ENCODE measurements at regions not wholly inside any gene's neighbourhood (a gene's known extent, or its start where the extent isn't known, plus 50 kb on each side); places are given as distances from the start of the nearest gene placed in this dataset.

DNA sequence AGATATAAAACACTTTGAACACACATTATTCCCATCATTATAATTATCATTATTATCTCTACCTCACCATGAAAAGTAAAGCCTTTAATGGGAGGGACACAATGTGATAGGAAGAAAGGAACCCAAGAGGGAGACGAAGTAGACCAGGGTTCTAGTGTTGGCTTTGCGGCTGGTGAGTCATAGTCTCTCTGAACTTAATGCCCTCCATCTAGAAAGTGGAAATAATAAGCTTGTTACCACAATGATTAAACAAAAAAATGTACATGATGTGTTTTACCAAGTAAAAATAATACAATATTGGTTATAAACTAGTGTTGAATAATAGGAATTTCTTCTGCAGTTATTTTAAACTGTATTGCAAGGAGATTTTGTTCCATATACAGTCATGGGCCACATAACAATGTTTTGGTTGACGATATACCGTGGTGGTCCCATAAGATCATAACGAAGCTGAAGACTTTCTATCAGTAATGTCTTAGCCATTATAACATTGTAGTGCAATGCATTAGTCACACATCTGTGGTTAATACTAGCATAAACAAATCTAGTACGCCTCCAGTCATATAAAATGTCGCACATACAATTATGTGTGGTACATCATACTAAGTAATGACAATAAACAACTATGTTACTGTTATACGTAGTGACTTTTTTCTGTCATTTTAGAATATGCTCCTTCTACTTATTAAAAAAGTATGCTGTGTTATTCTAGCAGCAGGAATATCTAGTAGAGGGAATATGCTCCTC lies 450.6 kb upstream of the SORCS1 start:
- DNase-seq (ENCODE audit: low spot score), result peak; percentile 6

DNA sequence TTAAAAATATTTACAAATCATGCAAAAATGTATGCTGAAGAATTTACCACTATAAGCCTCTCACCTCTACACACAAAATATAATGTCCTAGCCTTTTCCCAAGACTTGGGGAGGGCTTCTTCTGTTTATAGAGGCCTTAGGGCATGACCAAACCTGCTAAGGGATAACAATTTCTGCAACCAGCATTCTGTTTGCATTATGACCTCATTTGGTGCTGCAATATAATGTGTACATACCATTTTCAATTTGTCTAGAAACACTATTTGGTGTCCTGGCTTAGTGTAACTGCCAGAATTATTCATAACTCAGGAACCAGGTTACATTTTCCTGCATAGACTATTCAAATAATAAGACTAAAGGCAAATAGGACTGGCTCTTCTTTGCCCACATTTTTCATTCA lies 446.6 kb upstream of the SORCS1 start:
- DNase-seq (ENCODE audit: low spot score), result no peak

DNA sequence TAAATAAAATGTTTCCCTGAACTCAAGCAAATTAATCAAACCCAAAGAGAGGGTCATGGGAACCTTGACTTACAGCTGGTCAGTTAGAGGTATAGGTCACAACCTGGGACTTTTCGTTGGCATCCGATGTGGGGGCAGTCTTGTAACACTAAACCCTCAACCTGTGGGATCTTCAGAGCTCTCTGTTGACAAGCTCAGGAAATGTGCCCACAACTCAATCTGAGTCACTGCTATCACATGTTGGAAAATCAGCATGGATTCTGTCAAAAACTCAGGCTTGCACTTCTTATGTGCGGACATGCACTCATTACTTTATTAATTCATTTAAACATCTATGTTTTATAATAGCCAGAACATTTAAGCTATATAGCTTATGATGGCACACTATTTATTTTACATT lies 424.6 kb upstream of the SORCS1 start:
- no peak for DNase-seq (ENCODE audit: low spot score)

GRCh38 chr10:107585630-107586029 lies 421.1 kb upstream of the SORCS1 start:
- no peak for DNase-seq (ENCODE audit: low spot score)

- DNase-seq (ENCODE audit: low spot score), result no peak
Observed at GRCh38 chr10:107583974-107584373, 419.5 kb upstream of the SORCS1 start.

DNA sequence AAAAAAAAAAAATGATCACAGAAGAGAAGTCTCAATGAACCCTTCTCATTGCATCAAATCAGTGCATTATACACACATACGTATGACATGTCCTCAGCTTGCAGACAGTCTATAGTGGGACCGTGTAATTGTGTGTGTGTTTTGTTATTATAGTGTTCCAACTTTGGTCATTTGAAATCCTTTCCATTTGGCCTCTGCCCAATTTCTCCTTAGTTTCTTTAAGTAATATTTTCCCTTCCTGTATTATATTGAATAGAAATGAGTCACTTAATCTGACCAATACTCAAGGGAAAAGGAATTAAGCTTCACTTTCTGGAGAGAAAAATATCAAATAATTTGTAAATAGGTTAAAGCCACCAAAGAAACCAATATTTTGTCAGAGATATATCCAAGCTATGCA lies 415.5 kb upstream of the SORCS1 start:
- DNase-seq (ENCODE audit: low spot score), result no peak

GRCh38 chr10:107577221-107577620 lies 412.7 kb upstream of the SORCS1 start:
- DNase-seq (ENCODE audit: low spot score), result no peak

GRCh38 chr10:107576746-107577145 lies 412.2 kb upstream of the SORCS1 start:
- peak; percentile 30 for DNase-seq (ENCODE audit: low spot score)

DNA sequence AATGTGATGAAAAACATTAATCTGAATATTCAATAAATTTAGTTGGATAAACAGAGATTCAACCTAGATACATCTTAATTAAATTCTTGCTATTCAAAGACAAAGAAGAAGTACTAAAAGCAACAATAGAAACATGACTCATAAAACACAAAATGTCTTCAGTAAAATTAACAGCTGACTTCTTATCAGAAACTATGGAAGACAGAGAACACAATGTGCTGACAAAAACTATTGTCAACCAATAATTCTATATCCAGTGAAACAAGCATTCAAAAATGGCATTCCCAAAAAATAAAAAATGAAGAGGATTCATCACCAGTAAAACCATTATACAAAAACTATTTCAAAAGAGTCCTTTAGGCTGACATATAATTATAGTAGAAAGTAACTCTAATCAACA lies 400.5 kb upstream of the SORCS1 start:
- DNase-seq (ENCODE audit: low spot score), result no peak

- peak; percentile 18 for DNase-seq (ENCODE audit: low spot score)
Observed at GRCh38 chr10:107561136-107561650, 396.7 kb upstream of the SORCS1 start.

- DNase-seq (ENCODE audit: low spot score), result no peak
Observed at GRCh38 chr10:107557916-107558315, 393.4 kb upstream of the SORCS1 start.

GRCh38 chr10:107554333-107554732 lies 389.8 kb upstream of the SORCS1 start:
- DNase-seq (ENCODE audit: low spot score), result no peak

- DNase-seq (ENCODE audit: low spot score), result peak; percentile 32
Observed at GRCh38 chr10:107553470-107553869, 389.0 kb upstream of the SORCS1 start.

- no peak for DNase-seq (ENCODE audit: low spot score)
Observed at GRCh38 chr10:107552963-107553362, 388.5 kb upstream of the SORCS1 start.

GRCh38 chr10:107548301-107548700 lies 383.8 kb upstream of the SORCS1 start:
- no peak for DNase-seq (ENCODE audit: low spot score)

DNA sequence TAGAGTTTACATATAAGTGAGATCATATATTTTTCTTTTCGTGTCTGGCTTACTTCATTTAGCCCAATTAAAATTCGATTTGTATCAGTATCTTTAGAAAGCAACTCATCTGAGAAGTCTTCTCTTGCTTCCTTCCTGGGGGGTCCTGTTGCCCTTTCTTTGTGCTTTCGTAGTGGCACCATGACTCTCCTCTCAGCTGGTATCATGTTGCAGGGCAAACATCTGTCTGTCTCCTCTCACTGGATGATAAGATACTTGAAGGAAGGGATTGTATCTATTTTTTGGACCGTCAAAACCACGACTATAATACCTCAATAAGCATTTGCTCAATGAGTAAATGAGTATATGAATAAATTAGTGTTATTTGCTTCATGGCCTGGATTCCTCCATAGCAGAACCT lies 382.5 kb upstream of the SORCS1 start:
- no peak for DNase-seq (ENCODE audit: low spot score)

DNA sequence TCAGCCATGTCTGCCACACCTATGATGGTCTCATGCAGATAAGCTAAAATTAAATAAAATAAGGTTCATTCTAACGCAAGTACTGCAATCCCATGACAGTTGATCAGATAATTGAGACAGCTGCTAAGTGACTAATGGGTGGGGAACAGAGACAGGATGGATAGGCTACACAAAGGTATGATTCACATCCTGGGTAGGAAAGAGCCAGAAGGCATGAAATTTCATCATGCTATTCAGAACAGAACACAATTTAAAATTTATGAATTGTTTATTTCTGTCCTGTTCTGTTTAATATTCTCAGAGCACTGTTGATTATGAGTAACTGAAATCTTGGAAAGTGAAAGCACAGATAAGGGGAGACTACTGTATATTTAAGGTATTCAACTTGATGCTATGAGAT lies 381.8 kb upstream of the SORCS1 start:
- peak; percentile 51 for DNase-seq (ENCODE audit: low spot score)

DNA sequence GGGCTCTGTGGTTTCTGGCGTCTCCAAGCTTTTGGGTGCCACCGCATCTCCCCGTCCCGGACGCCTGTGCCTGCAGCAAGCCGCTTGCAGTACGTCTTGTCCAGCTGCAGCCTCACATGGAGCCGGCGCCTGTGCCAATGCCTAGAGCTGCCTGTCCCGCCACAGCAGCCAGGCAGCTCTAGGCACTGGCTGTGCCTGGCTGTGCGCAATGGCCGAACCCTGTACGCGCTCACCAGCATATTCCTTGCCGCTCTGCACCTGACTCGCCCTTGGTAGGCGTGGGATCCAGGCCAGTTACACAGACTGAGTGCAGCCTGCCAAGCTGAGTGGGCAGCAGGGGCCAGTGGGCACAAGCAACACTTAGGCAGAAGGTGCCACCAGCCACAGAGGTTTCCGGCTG lies 381.2 kb upstream of the SORCS1 start:
- no peak for DNase-seq (ENCODE audit: low spot score)

DNA sequence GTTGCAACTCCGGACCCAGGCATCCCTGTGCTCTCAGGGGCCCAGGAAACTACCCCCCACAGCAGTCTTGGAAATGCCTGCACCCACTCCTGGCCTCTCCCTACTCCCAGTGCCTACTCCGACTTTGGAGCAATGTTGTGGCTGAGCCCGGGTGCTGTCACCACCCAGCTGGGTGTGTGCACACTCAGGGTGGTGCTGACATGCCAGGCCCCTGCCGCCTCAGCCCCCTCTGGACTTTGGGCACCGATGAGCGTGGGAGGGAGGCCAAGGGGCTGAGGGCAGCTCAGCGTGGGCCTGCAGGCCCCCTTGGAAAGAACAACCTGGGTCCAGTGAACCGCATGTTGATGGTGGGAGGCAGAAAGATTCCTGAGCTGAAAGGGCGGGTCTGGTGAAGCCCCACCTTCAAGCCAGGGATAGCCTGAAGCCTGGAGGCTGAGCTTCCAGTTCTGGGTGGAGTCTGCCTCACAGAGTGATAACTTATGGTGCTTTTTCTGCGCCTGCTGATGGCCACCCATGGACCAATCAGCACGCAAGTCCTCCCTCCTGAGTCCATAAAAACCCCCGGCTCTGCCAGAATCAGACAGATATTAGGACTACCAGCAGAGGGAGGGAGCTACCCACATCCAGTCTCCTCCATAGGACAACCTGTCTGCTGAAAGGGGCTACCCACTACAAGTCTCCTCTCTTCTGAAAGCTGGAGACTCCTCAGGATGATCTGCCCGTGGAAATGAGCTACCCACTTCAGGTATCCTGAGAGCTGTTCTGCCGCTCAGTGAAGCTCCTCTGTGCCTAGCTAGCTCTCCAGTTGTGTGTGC lies 380.4 kb upstream of the SORCS1 start:
- no peak for DNase-seq (ENCODE audit: low spot score)

DNA sequence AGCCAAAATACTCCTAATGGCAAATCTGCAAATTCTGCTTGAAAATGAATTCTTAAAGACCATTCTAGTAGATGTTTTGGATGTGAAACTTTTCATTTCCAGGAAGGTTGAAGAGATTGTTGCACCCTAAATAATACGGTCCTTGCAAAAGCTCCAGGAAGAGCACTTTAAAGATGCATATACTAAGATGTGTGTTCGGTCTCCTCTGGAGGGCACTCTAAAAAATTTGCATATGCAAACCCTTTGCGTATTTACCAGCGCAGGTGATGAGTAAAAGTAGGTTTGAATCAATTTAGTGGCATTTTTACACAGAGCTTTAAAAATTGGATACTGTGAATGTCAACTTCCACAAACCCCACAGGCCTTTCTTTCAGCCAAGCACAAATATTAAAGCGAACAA lies 378.1 kb upstream of the SORCS1 start:
- DNase-seq (ENCODE audit: low spot score), result no peak

DNA sequence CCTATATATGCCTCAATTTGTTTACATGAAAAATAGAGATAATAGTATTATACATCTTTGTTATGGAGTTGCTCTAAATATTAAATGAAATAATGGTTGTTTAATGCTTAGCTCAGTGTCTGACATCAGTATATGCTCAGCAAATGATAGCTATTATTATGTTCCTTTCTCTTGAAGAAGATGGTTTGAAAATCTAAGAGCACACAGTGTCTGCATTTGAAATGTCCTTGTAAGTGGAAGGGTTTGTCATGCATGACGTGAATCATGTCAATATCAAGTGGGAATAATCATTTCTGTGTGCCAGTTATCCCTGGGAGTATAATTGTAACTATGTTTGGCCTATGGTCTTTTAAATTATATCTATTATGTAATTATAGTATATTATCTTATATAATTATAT lies 377.5 kb upstream of the SORCS1 start:
- DNase-seq (ENCODE audit: low spot score), result no peak

GRCh38 chr10:107540981-107541380 lies 376.5 kb upstream of the SORCS1 start:
- DNase-seq (ENCODE audit: low spot score), result no peak

GRCh38 chr10:107529350-107529749 lies 364.8 kb upstream of the SORCS1 start:
- DNase-seq (ENCODE audit: low spot score), result no peak
